HUES6 (cell line): ENCODE measurements at regions not wholly inside any gene's neighbourhood (a gene's known extent, or its start where the extent isn't known, plus 50 kb on each side); places are given as distances from the start of the nearest gene placed in this dataset.
"Not testable (repeated sequence)": the region's sequence is repeated elsewhere in the genome, so short reads cannot be mapped to it uniquely, and the experiment has no call there.

Source experiments
- H3K27ac ChIP-seq: 2 replicates; pipeline ENCODE4 v1.7.0; 2013; ENCODE audit warnings: low read depth, mild to moderate bottlenecking, low read length, inconsistent platforms
- H3K27me3 ChIP-seq: 2 replicates; pipeline ENCODE4 v1.6.1; 2013; ENCODE audit warnings: low read length; ENCODE audit not compliant: control insufficient read depth, insufficient read depth
- H3K36me3 ChIP-seq: 2 replicates; pipeline ENCODE4 v1.6.1; 2013; ENCODE audit warnings: low read length; ENCODE audit not compliant: control insufficient read depth, insufficient read depth
- H3K4me1 ChIP-seq: 2 replicates; pipeline ENCODE4 v1.6.1; 2013; ENCODE audit warnings: low read length; ENCODE audit not compliant: control insufficient read depth, insufficient read depth
- H3K4me3 ChIP-seq: 2 replicates; pipeline ENCODE4 v1.5.1; 2013; ENCODE audit warnings: low read depth, low read length
- H3K9ac ChIP-seq: one replicate; pipeline ENCODE4 v1.6.1; 2013; ENCODE audit warnings: mild to moderate bottlenecking, low read length
- H3K9me3 ChIP-seq: 2 replicates; pipeline ENCODE4 v1.6.1; 2013; ENCODE audit warnings: low read depth, low read length; ENCODE audit not compliant: control insufficient read depth, insufficient read depth

DNA sequence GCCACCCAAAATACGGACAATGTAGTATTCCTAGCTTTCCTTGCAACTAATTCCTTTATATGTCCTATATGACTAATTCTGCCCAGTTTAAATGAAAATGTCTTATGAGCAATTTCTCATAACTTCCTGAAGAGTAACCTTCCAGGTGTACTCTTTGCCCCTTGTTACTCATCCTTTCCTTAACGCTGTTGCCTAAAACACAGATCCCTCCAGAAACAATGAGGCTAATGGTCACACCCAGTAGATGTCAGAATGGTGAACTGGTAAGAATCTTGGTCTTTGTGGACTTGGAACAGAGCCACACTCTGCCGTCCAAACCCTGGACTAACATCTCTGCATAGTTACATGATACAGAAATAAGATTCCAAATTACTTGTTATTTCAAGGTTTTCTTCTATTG is 497.9 kb downstream of the IGSF11 start:
- H3K36me3 ChIP-seq: no peaks in the 10 kb centered on the region
- no peaks in the 10 kb centered on the region for H3K27me3 ChIP-seq
- H3K4me1 ChIP-seq: no peaks in the 10 kb centered on the region
- no peak overlapping the region for H3K27ac ChIP-seq
- H3K9me3 ChIP-seq: no peaks in the 10 kb centered on the region
- H3K9ac ChIP-seq: no peak overlapping the region
- no peak overlapping the region for H3K4me3 ChIP-seq

DNA sequence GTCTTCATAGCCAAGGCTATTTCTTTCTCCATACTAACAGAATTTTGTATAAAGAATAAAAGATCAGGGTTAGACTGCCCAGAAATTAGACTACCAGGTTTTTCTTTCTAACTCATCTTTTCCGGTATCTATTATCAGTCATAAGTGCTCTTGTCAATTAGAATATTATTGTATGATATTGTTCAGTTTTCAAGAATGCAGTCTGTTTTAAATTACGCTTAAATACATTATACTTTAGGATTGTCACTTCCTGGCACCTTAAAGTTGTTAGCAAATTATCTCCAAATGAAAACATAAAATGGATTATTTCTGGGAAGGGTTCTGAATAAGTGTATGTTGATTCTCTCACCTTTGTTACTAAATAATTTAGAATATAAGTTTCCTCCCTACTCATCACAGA is 497.2 kb downstream of the IGSF11 start:
- H3K36me3 ChIP-seq: no peaks in the 10 kb centered on the region

DNA sequence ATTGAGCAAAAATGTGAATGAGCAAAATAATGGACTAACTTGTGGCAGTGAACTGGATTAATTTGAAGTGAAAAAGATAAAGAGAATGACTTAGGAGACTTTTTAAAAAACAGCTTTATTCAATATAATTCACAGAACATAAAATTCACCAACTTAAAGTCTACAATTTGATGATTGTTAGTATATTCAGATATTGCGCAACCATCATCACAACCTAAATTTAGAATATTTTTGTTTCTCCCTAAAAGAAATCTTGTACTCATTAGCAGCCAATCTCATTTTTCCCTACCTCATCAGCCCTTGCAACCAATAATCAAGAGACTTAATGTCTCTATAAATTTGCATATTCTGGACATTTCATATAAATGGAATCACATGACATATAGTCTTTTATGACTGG is 496.5 kb downstream of the IGSF11 start:
- Histone ChIP-seq H3K9me3 (no peaks in the 10 kb centered on the region), H3K4me1 (no peaks in the 10 kb centered on the region), H3K36me3 (no peaks in the 10 kb centered on the region), H3K27me3 (no peaks in the 10 kb centered on the region), H3K27ac (no peak overlapping the region), H3K4me3 (no peak overlapping the region), H3K9ac (no peak overlapping the region)

More for the DNA sequence above, 497.2 kb downstream of the IGSF11 start:
- Histone ChIP-seq H3K27me3 (no peaks in the 10 kb centered on the region), H3K9me3 (no peaks in the 10 kb centered on the region), H3K4me1 (no peaks in the 10 kb centered on the region), H3K27ac (no peak overlapping the region), H3K9ac (no peak overlapping the region), H3K4me3 (no peak overlapping the region)

DNA sequence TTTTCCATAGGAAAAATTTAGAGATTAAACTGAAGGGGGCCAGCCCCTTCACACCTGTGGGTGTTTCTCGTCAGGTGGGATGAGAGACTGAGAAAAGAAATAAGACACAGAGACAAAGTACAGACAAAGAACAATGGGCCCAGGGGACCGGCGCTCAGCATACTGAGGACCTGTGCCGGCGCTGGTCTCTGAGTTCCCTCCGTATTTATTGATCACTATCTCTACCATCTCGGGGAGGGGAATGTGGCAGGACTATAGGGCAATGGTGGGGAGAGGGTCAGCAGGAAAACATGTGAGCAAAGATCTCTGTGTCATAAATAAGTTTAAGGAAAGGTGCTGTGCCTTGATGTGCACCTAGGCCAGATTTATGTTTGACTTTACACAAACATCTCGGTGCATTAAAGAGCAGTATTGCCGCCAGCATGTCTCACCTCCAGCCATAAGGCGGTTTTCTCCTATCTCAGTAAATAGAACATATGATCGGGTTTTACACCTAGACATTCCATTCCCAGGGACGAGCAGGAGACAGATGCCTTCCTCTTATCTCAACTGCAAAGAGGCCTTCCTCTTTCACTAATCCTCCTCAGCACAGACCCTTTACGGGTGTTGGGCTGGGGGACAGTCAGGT is 494.7 kb downstream of the IGSF11 start:
- not testable (repeated sequence) for H3K9me3 ChIP-seq, H3K4me3 ChIP-seq, H3K27ac ChIP-seq, H3K36me3 ChIP-seq, H3K9ac ChIP-seq, H3K27me3 ChIP-seq, H3K4me1 ChIP-seq

DNA sequence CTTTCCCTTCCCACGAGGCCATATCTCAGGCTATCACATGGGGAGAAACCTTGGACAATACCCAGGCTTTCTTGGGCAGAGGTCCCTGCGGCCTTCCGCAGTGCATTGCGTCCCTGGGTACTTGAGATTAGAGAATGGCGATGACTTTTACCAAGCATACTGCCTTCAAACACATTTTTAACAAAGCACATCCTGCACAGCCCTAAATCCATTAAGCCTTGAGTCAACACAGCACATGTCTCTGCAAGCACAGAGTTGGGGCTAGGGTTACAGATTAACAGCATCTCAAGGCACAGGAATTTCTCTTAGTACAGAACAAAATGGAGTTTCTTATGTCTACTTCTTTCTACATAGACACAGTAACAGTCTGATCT is 494.2 kb downstream of the IGSF11 start:
- H3K4me1 ChIP-seq: peaks cover 12% of the 10 kb centered on the region; the same call in 1 of the 2 replicates
- not testable (repeated sequence) for H3K27ac ChIP-seq, H3K4me3 ChIP-seq

DNA sequence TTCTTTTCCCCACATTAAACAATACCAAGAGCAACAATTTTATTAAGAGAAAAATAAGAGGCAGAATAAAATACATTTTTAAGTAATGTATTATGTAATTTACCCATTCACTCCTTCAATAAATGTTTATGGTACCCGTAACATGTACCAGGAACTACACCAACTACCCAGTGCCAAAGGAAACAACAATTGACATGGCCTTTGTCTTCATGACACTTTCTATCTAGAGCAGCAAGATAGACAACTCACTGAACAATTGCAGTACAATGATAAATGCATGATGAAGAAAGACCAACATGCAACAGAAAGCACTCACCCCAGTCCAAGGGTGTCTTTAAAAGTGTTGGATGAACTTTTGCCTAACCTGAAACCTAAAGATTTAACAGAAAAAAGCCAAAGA is 493.8 kb downstream of the IGSF11 start:
- Histone ChIP-seq H3K4me1 (peaks cover 12% of the 10 kb centered on the region; the same call in 1 of the 2 replicates), H3K36me3 (no peaks in the 10 kb centered on the region), H3K27me3 (no peaks in the 10 kb centered on the region), H3K4me3 (no peak overlapping the region), H3K9me3 (no peaks in the 10 kb centered on the region), H3K27ac (peak overlapping the region; percentile 23; the same call in 1 of the 2 replicates), H3K9ac (no peak overlapping the region)

More for the DNA sequence above, 494.2 kb downstream of the IGSF11 start:
- not testable (repeated sequence) for H3K9ac ChIP-seq, H3K27me3 ChIP-seq, H3K9me3 ChIP-seq, H3K36me3 ChIP-seq

DNA sequence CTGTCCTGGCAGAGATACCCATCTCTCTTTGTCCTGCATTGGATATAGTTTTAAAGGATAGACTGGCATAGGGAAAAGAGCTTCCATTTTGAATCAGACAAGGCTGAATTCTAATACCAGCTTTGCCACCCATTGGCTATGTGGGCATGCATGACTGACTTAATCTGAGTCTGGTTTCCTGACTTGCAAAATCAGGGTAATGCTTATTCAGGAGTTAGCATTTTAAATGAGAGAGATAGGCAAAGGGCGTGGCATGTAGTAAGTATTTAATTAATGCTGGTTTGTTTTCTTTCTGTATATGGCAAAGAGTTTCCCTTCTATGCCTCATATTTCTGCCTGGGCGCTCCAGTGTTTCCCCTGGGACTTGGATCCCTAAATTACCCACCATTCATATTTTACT is 492.9 kb downstream of the IGSF11 start:
- Histone ChIP-seq H3K27ac (no peak overlapping the region), H3K4me1 (peaks cover 12% of the 10 kb centered on the region; the same call in 1 of the 2 replicates), H3K4me3 (no peak overlapping the region), H3K36me3 (no peaks in the 10 kb centered on the region), H3K27me3 (no peaks in the 10 kb centered on the region), H3K9me3 (no peaks in the 10 kb centered on the region), H3K9ac (no peak overlapping the region)

DNA sequence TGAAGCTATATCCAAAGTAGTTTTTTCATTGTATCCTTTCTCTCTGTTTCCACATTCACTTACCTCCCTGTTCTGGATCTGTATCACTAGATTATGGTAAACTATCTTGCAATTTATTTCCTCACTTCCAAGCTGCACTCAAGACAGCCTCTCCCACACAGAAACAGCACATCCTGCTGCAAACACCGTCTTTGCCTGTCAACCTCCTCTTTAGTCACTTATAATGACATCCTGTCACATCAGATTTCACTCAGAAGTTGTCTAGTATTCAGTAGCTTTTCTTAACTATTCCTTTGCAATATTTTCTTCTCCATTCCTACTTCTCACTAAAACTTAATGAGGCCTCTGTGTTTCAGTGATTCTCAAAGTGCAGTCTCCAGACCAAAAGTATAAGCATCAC is 490.8 kb downstream of the IGSF11 start:
- peaks cover 12% of the 10 kb centered on the region; the same call in 1 of the 2 replicates for H3K4me1 ChIP-seq
- no peak overlapping the region for H3K27ac ChIP-seq
- H3K9me3 ChIP-seq: no peaks in the 10 kb centered on the region
- no peak overlapping the region for H3K9ac ChIP-seq
- no peaks in the 10 kb centered on the region for H3K36me3 ChIP-seq
- H3K27me3 ChIP-seq: no peaks in the 10 kb centered on the region
- H3K4me3 ChIP-seq: no peak overlapping the region

DNA sequence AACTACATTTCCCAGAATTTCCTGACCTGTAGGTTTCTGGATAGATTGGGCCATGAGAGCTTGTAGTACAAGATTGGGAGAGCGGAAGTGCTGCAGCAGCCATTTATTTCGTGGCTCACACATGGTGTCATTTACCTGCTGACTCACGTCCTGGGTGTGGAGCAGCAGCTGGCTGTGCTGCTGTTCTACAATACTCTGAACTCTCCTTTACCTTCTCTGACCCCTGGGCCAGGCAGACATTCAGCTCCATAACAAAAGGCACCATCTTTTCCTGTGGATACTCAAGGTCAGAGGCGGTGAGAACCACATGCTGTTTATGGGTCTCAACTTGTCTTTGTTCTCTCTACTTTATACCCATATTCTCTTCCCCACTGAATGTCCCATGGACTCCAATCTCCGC is 490.2 kb downstream of the IGSF11 start:
- Histone ChIP-seq H3K36me3 (no peaks in the 10 kb centered on the region), H3K9ac (no peak overlapping the region), H3K4me1 (peaks cover 12% of the 10 kb centered on the region; the same call in 1 of the 2 replicates), H3K4me3 (no peak overlapping the region), H3K9me3 (no peaks in the 10 kb centered on the region), H3K27ac (no peak overlapping the region), H3K27me3 (no peaks in the 10 kb centered on the region)

DNA sequence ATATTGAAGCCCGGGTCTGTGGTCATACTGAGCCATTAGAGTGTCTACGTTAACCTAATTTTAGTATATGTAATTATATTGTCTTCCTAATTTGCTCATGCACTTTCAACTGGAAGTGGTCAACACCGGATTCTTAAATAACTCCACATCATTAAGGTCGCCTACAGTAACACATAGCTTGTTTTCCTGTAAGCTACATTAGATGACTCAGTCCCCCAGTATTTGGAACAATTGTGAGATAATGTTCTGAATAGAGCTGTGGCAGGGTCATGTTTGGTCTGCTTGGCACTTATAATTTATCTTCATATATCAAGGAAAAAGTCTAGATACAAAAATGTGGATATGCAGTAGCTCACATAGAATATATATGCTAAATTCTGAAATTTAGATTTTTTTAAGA is 486.2 kb downstream of the IGSF11 start:
- Histone ChIP-seq H3K9ac (no peak overlapping the region), H3K9me3 (no peaks in the 10 kb centered on the region), H3K36me3 (no peaks in the 10 kb centered on the region), H3K4me3 (no peak overlapping the region), H3K4me1 (peaks cover 12% of the 10 kb centered on the region; the same call in 1 of the 2 replicates), H3K27me3 (no peaks in the 10 kb centered on the region), H3K27ac (no peak overlapping the region)

DNA sequence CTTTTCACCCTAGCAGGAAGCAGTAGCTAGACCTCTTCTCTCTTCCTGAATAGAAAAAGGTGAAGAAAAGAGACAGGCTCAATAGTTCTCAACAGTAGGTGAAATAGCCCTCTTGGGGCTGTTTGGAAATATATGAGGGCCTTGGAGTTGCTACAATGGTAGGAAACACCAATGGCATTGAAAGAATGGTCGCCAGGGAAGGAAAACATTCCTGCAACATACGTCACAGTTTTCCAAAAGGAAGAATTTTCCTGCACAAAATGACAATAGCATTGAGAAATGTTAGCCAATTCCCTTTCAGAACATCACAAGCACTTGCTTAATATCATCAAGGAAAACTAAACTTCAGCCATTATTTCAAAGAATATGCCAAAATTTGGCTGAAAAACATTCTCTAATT is 484.5 kb downstream of the IGSF11 start:
- 0 out of 2 replicates have a peak, but pooled peaks cover under 1% of the 10 kb centered on the region for H3K4me1 ChIP-seq
- H3K36me3 ChIP-seq: no peaks in the 10 kb centered on the region
- no peak overlapping the region for H3K9ac ChIP-seq
- no peak overlapping the region for H3K27ac ChIP-seq
- no peaks in the 10 kb centered on the region for H3K27me3 ChIP-seq
- H3K4me3 ChIP-seq: no peak overlapping the region
- no peaks in the 10 kb centered on the region for H3K9me3 ChIP-seq
